IMR-90 (cell line): ENCODE measurements at regions not wholly inside any gene's neighbourhood (a gene's known extent, or its start where the extent isn't known, plus 50 kb on each side); places are given as distances from the start of the nearest gene placed in this dataset.
"Not testable (repeated sequence)": the region's sequence is repeated elsewhere in the genome, so short reads cannot be mapped to it uniquely, and the experiment has no call there.

Experiments
- ATAC-seq: fragments of 200-7000 bp; cut with Tn5 transposase; 2 replicates; pipeline ENCODE4 v1.9.1; 2020; ENCODE audit warnings: low read depth, mild to moderate bottlenecking, moderate library complexity
- BruUV-seq: library from RNA; stranded (reverse); fragments of 400-500 nt; replicated peaks from 2 replicates; lab custom pipeline; 2021; lab: Mats Ljungman, UMichigan
- CTCF ChIA-PET: fragments of 300-600 bp; formaldehyde crosslinking; extraction: SDS; loops from one replicate; lab custom pipeline; 2021; ENCODE audit warnings: antibody characterized with exemption; lab: Yijun Ruan, JAX
- POLR2A ChIA-PET: fragments of 300-600 bp; sonication (Branson Sonifier 250); formaldehyde crosslinking; loops from one replicate; lab custom pipeline; 2022; ENCODE audit warnings: antibody characterized with exemption; ENCODE audit not compliant: unreplicated experiment; lab: Charles Lee
- DNase-seq: peaks from one replicate; pipeline ENCODE4 v3.0.0; 2013
- H2AFZ ChIP-seq: replicated peaks from 2 replicates; pipeline ENCODE3; 2013; ENCODE audit warnings: low read length, mild to moderate bottlenecking; ENCODE audit not compliant: poor library complexity
- H2AK5ac ChIP-seq: 2 replicates; pipeline ENCODE4 v1.6.1; 2013; ENCODE audit warnings: low read depth, low read length, inconsistent platforms
- H2AK9ac ChIP-seq: replicated peaks from 2 replicates; pipeline ENCODE3; 2013; ENCODE audit warnings: mild to moderate bottlenecking, low read depth, low read length, moderate library complexity; ENCODE audit not compliant: poor library complexity
- H2BK120ac ChIP-seq: 2 replicates; pipeline ENCODE4 v1.6.1; 2013; ENCODE audit warnings: low read depth, low read length, inconsistent platforms
- H2BK15ac ChIP-seq: 3 replicates; pipeline ENCODE4 v1.6.1; 2013; ENCODE audit warnings: low read depth, low read length, inconsistent platforms
- H2BK20ac ChIP-seq: 2 replicates; pipeline ENCODE4 v1.6.1; 2013; ENCODE audit warnings: low read depth, mild to moderate bottlenecking, inconsistent platforms, low read length, moderate library complexity
- H2BK5ac ChIP-seq: 2 replicates; pipeline ENCODE4 v1.6.1; 2013; ENCODE audit warnings: mild to moderate bottlenecking, low read depth, low read length, inconsistent platforms; ENCODE audit not compliant: poor library complexity, severe bottlenecking
- H3K14ac ChIP-seq: replicated peaks from 2 replicates; pipeline ENCODE4 v1.6.1; 2013; ENCODE audit warnings: low read depth, low read length, inconsistent platforms
- H3K18ac ChIP-seq: 2 replicates; pipeline ENCODE4 v1.6.1; 2013; ENCODE audit warnings: low read depth, low read length, control low read depth
- H3K23ac ChIP-seq: 2 replicates; pipeline ENCODE4 v1.6.1; 2013; ENCODE audit warnings: low read depth, low read length, inconsistent platforms
- H3K27ac ChIP-seq: 2 replicates; pipeline ENCODE4 v1.5.1; 2013; ENCODE audit warnings: mild to moderate bottlenecking, control low read depth, low read length; ENCODE audit not compliant: insufficient read depth
- H3K27me3 ChIP-seq: 2 replicates; pipeline ENCODE4 v1.6.1; 2013; ENCODE audit warnings: low read length; ENCODE audit not compliant: control insufficient read depth, insufficient read depth
- H3K36me3 ChIP-seq: 2 replicates; pipeline ENCODE4 v1.6.1; 2013; ENCODE audit warnings: low read length, mixed read lengths; ENCODE audit not compliant: control insufficient read depth, insufficient read depth
- H3K4ac ChIP-seq: 2 replicates; pipeline ENCODE4 v1.6.1; 2013; ENCODE audit warnings: low read depth, low read length, inconsistent platforms
- H3K4me1 ChIP-seq: 2 replicates; pipeline ENCODE4 v1.6.1; 2013; ENCODE audit warnings: low read length, mixed read lengths; ENCODE audit not compliant: control insufficient read depth, insufficient read depth
- H3K4me2 ChIP-seq: 2 replicates; pipeline ENCODE4 v1.6.1; 2013; ENCODE audit warnings: low read depth, mild to moderate bottlenecking, control low read depth, low read length, moderate library complexity
- H3K4me3 ChIP-seq: 2 replicates; pipeline ENCODE4 v1.5.1; 2013; ENCODE audit warnings: low read depth, mild to moderate bottlenecking, control low read depth, low read length, moderate library complexity; ENCODE audit not compliant: insufficient read depth
- H3K56ac ChIP-seq: 2 replicates; pipeline ENCODE4 v1.6.1; 2013; ENCODE audit warnings: low read length, inconsistent platforms; ENCODE audit not compliant: insufficient read depth; ENCODE audit errors: extremely low read depth
- H3K79me1 ChIP-seq, 2 experiments: 2 replicates each; pipeline ENCODE4 v1.6.1; 2013; ENCODE audit warnings: low read length in 2 of 2, inconsistent platforms in 1 of 2, low read depth in 1 of 2
- H3K9ac ChIP-seq: 2 replicates; pipeline ENCODE4 v1.6.1; 2013; ENCODE audit warnings: low read depth, low read length, control low read depth
- H3K9me1 ChIP-seq: 2 replicates; pipeline ENCODE4 v1.6.1; 2013; ENCODE audit warnings: low read length, inconsistent platforms; ENCODE audit not compliant: insufficient read depth
- H3K9me3 ChIP-seq: 2 replicates; pipeline ENCODE4 v1.6.1; 2013; ENCODE audit warnings: low read length; ENCODE audit not compliant: control insufficient read depth, insufficient read depth
- H4K20me1 ChIP-seq: 2 replicates; pipeline ENCODE4 v1.6.1; 2013; ENCODE audit warnings: low read length, inconsistent platforms; ENCODE audit not compliant: insufficient read depth
- H4K5ac ChIP-seq: 2 replicates; pipeline ENCODE4 v1.6.1; 2013; ENCODE audit warnings: mild to moderate bottlenecking, low read depth, low read length, control low read depth
- H4K8ac ChIP-seq, 2 experiments: 2 replicates each; pipeline ENCODE4 v1.6.1; 2013; ENCODE audit warnings: low read depth in 2 of 2, low read length in 2 of 2, control low read depth in 1 of 2, inconsistent platforms in 1 of 2
- H4K91ac ChIP-seq: 2 replicates; pipeline ENCODE4 v1.6.1; 2013; ENCODE audit warnings: low read depth, low read length, inconsistent platforms; ENCODE audit not compliant: insufficient read depth
- WGBS, 2 experiments: methylation state at CpG; one replicate each; pipeline versions ENCODE4 v1.1.5 to v1.1.7; 2013; ENCODE audit warnings: missing lambda C conversion rate in 2 of 2; ENCODE audit not compliant: insufficient read length in 1 of 2; ENCODE audit errors: extremely low coverage in 2 of 2; 5-methylcytosine and 5-hydroxymethylcytosine counted together
- dilution Hi-C: fragments of 300-500 bp; cut with HindIII; formaldehyde crosslinking; loops from one replicate; pipeline ENCODE4 v1.14.3; 2018; ENCODE audit warnings: low sequenced_read_pairs; ENCODE audit not compliant: unreplicated experiment
- in situ Hi-C: fragments of 300-500 bp; cut with MboI; formaldehyde crosslinking; loops from 3 replicates; pipeline ENCODE4 v1.14.3; 2019; ENCODE audit warnings: low sequenced_read_pairs, inconsistent platforms, mixed read lengths
- intact Hi-C: fragments of 100-400 bp; cut with micrococcal nuclease; formaldehyde crosslinking; loops from 2 replicates; pipeline ENCODE4 v1.10.0; 2022

DNA sequence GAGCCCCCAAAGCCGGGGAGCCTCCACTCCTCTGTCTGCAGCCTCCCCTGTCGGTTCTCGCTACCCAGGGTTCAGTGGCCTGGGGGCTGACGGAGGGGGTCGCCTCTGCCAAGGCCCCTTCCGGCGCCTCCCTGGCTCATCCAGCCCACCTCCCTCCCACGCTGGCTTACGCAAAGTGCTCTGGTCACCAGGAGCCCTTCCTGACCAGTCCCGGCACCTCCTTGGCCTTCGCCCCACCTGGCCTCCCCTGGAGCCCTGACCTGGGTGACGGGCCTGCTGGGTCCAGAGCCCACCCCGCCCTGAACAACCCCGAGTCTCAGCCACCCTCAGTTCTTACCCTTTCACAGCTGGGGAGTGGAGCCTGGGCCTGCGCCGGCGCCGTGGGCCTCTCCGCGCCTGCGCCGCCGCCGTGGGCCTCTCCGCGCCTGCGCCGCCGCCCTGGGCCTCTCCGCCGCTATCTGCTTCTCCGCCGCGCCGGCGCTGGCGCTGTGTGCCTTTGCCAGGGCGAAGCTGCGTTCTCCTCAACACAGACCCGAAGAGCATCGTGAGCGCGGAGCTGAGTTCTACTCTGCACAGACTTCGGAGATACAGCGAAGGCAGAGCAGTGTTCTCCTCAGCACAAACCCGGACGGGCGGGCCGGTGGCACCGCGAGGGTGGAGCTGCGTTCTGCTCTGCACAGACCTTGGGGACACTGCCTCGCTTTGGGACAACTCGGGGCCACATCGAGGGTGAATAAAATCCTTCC, 247.6 kb downstream of the TP53TG3F start:
- H4K20me1 ChIP-seq, H4K5ac ChIP-seq, H3K79me1 ChIP-seq, H3K27me3 ChIP-seq, in situ Hi-C loops, H3K9me3 ChIP-seq, H2BK20ac ChIP-seq, CTCF ChIA-PET, POLR2A ChIA-PET, H2AK9ac ChIP-seq, H3K4ac ChIP-seq, H2BK5ac ChIP-seq, H3K27ac ChIP-seq, H3K9me1 ChIP-seq, H2AFZ ChIP-seq, H4K91ac ChIP-seq, BruUV-seq, intact Hi-C loops, H3K14ac ChIP-seq, H3K36me3 ChIP-seq, H3K56ac ChIP-seq, H2BK15ac ChIP-seq, H2BK120ac ChIP-seq, H3K18ac ChIP-seq, H4K8ac ChIP-seq, H3K4me2 ChIP-seq, dilution Hi-C loops, H3K4me1 ChIP-seq, DNase-seq, H3K23ac ChIP-seq, H2AK5ac ChIP-seq: not testable (repeated sequence)
- WGBS, 2 experiments: 100% methylated on average over 2 of the region's 55 CpGs; no CpG with 5 or more reads in 1 of the 2 experiments
- ATAC-seq: peak; percentile 96
- H3K4me3 ChIP-seq: peak overlapping the region; percentile 57
- H3K9ac ChIP-seq: 0 out of 2 replicates have a peak overlapping the region, but pooled peaks have one; percentile 56

DNA sequence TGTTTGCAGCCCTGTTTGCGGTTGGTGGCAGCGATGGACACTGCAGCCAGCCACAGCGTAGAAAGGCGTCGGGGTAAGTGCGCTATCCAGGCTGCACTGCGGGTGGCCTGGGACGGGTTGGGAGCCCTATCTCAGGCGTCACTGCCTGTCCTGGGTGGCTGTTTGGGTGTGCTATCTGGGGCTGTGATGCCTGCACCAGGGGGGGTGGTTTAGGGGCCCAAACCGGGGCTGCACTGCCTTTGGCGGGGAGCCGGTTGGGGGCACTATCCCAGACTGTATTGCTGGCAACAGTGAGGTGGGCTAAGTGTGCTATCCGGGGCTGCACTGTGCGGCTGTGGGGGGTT, 248.2 kb downstream of the TP53TG3F start:
- H3K4me3 ChIP-seq: peak overlapping the region; percentile 57
- H3K27me3 ChIP-seq, H3K9me1 ChIP-seq, BruUV-seq, ATAC-seq, H2AFZ ChIP-seq, H3K23ac ChIP-seq, H2BK5ac ChIP-seq, H3K4ac ChIP-seq, H3K14ac ChIP-seq, DNase-seq, H4K20me1 ChIP-seq, POLR2A ChIA-PET, CTCF ChIA-PET, H3K36me3 ChIP-seq, H3K27ac ChIP-seq, H4K8ac ChIP-seq, H3K9me3 ChIP-seq, H2BK20ac ChIP-seq, H3K4me1 ChIP-seq, H3K79me1 ChIP-seq, H2BK120ac ChIP-seq, H4K91ac ChIP-seq, H3K4me2 ChIP-seq, H3K18ac ChIP-seq, H2AK9ac ChIP-seq, H2AK5ac ChIP-seq, H3K9ac ChIP-seq, H2BK15ac ChIP-seq, H3K56ac ChIP-seq, intact Hi-C loops, in situ Hi-C loops, H4K5ac ChIP-seq, dilution Hi-C loops: not testable (repeated sequence)
- no CpG with 5 or more reads among the region's 14 CpGs for WGBS, 2 experiments
